DND-41 (cell line): ENCODE measurements at regions not wholly inside any gene's neighbourhood (a gene's known extent, or its start where the extent isn't known, plus 50 kb on each side); places are given as distances from the start of the nearest gene placed in this dataset.

Source experiments
- ATAC-seq: fragments of 200-7000 bp; cut with Tn5 transposase; 3 replicates; pipeline ENCODE4 v1.9.1; 2021; ENCODE audit warnings: low read depth; ENCODE audit not compliant: insufficient read depth
- DNase-seq: peaks from one replicate; pipeline ENCODE4 v3.0.0-alpha.2; 2020
- H2AFZ ChIP-seq: 2 replicates; pipeline ENCODE4 v1.6.0; 2012; ENCODE audit warnings: low read depth, low read length
- H3K27ac ChIP-seq: 2 replicates; pipeline ENCODE4 v1.5.1; 2012; ENCODE audit warnings: low read length, inconsistent platforms
- H3K27me3 ChIP-seq: fragments of 200-600 bp; sonication (generic); 2 replicates; pipeline ENCODE4 v1.6.0; 2012; ENCODE audit warnings: low read length, mild to moderate bottlenecking, inconsistent platforms; ENCODE audit not compliant: insufficient read depth, poor library complexity
- H3K36me3 ChIP-seq: 2 replicates; pipeline ENCODE4 v1.5.1; 2012; ENCODE audit warnings: low read length, inconsistent platforms; ENCODE audit not compliant: insufficient read depth
- H3K4me1 ChIP-seq: 2 replicates; pipeline ENCODE4 v1.5.1; 2012; ENCODE audit warnings: mild to moderate bottlenecking, low read length; ENCODE audit not compliant: insufficient read depth
- H3K4me2 ChIP-seq: 2 replicates; pipeline ENCODE4 v1.6.0; 2012; ENCODE audit warnings: mild to moderate bottlenecking, moderate library complexity, low read length, inconsistent platforms; ENCODE audit not compliant: insufficient read depth
- H3K4me3 ChIP-seq, 2 experiments: fragments of 200-600 bp in 1 of 2; shearing (Covaris generic) in 1 of 2; 2 replicates each; pipeline ENCODE4 v1.5.1; 2012 to 2016; ENCODE audit warnings: inconsistent platforms in 2 of 2, low read length in 2 of 2, mild to moderate bottlenecking in 2 of 2, low read depth in 1 of 2, moderate library complexity in 1 of 2
- H3K79me2 ChIP-seq: 2 replicates; pipeline ENCODE4 v1.6.0; 2012; ENCODE audit warnings: low read length, inconsistent platforms; ENCODE audit not compliant: insufficient read depth
- H3K9ac ChIP-seq: 2 replicates; pipeline ENCODE4 v1.6.0; 2012; ENCODE audit warnings: low read depth, mild to moderate bottlenecking, inconsistent platforms, low read length, moderate library complexity
- H3K9me3 ChIP-seq: 2 replicates; pipeline ENCODE4 v1.5.1; 2012; ENCODE audit warnings: low read length, moderate library complexity, mild to moderate bottlenecking, inconsistent platforms; ENCODE audit not compliant: insufficient read depth, severe bottlenecking
- H4K20me1 ChIP-seq: 2 replicates; pipeline ENCODE4 v1.6.0; 2012; ENCODE audit warnings: low read length; ENCODE audit not compliant: insufficient read depth
- CTCF ChIP-seq: IDR thresholded peaks from 2 replicates; pipeline ENCODE4 v1.5.1; 2012; ENCODE audit warnings: borderline replicate concordance, low read length, moderate library complexity, mild to moderate bottlenecking; ENCODE audit not compliant: poor library complexity, severe bottlenecking; ENCODE audit errors: extremely low read depth
- EZH2 ChIP-seq: IDR thresholded peaks from 3 replicates; pipeline ENCODE4 v1.6.1; 2012; ENCODE audit warnings: borderline replicate concordance, low read depth, mild to moderate bottlenecking, moderate library complexity, low read length, inconsistent platforms; ENCODE audit not compliant: severe bottlenecking

DNA sequence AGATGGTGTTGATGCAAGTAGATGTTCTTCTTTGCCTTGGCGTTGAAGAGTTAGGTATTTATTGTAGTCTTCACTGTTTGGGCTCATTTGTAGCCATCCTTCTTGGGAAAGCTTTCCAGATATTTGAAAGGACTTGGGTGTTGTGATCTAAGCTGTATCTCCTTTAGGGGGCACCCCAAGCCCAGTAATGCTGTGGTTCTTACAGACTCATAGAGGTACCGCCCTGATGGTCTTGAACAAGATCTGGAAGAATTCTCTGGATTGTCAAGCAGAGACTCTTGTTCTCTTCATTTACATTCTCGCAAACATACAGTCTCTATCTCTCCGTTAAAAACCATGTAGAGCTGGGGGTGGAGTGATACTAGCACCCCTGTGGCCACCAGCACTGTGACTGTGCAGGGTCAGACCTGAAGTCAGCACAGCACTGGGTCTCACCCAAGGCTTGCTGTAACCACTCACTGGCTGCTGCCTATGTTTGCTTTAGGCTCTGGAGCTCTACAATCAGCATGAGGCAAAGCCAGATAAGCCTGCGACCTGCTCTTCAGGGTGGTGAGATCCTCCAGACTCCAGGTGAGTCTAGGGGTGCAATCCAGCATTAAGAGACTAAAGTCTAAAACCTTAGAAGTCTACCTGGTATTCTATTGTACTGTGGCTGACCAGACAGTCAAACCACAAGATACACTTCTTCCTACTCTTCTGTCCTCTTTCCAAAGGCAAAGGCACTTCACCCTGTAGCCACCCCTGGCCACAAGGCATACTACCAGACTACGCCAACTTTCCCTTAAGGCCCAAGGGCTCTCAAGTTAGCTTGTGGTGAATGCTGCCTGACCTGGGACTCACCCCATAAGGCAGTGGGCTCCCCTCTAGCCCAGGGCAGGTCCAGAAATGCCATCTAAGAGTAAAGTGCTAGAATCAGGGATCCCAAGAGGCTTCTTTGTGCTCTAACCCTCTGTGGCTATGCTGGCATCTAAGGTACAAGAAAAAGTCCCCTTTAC, 209.7 kb upstream of the TMEM196 start:
- Histone ChIP-seq H2AFZ (no peak overlapping the region), H3K27me3 (no peaks in the 10 kb centered on the region)

GRCh38 chr7:19973581-19973980, 200.2 kb upstream of the TMEM196 start:
- no peak overlapping the region for H3K4me3 ChIP-seq
- no peaks in the 10 kb centered on the region for H3K27me3 ChIP-seq
- no peak overlapping the region for H2AFZ ChIP-seq
- ATAC-seq (no peak), DNase-seq (no peak)
- no peaks in the 10 kb centered on the region for H3K79me2 ChIP-seq
- H3K9ac ChIP-seq, result no peak overlapping the region
- no peaks in the 10 kb centered on the region for H3K4me1 ChIP-seq
- H3K9me3 ChIP-seq, result no peaks in the 10 kb centered on the region
- TF ChIP-seq EZH2 (no peak), CTCF (no peak)
- H3K36me3 ChIP-seq, result no peaks in the 10 kb centered on the region
- H3K4me2 ChIP-seq, result no peak overlapping the region
- H3K27ac ChIP-seq, result no peak overlapping the region
- no peaks in the 10 kb centered on the region for H4K20me1 ChIP-seq

More for the DNA sequence above, 209.7 kb upstream of the TMEM196 start:
- peak; percentile 6 for DNase-seq
- Histone ChIP-seq H3K79me2 (no peaks in the 10 kb centered on the region), H3K4me2 (no peak overlapping the region), H3K27ac (no peak overlapping the region), H3K9ac (no peak overlapping the region), H3K9me3 (no peaks in the 10 kb centered on the region), H3K4me3 (no peak overlapping the region), H3K4me1 (no peaks in the 10 kb centered on the region), H4K20me1 (no peaks in the 10 kb centered on the region), H3K36me3 (no peaks in the 10 kb centered on the region)
- ATAC-seq, result no peak
- TF ChIP-seq CTCF, result no peak
- no peak for TF ChIP-seq EZH2

- H3K4me3 ChIP-seq, result no peak overlapping the region
- no peak for ATAC-seq
- H3K4me1 ChIP-seq, result no peaks in the 10 kb centered on the region
- TF ChIP-seq CTCF (no peak), EZH2 (no peak)
- H3K27ac ChIP-seq, result no peak overlapping the region
- no peak overlapping the region for H3K9ac ChIP-seq
- H2AFZ ChIP-seq, result no peak overlapping the region
- DNase-seq, result no peak
- no peaks in the 10 kb centered on the region for H3K27me3 ChIP-seq
- H3K36me3 ChIP-seq, result no peaks in the 10 kb centered on the region
- H3K9me3 ChIP-seq, result no peaks in the 10 kb centered on the region
- H4K20me1 ChIP-seq, result no peaks in the 10 kb centered on the region
- H3K4me2 ChIP-seq, result no peak overlapping the region
- H3K79me2 ChIP-seq, result no peaks in the 10 kb centered on the region
These were observed 199.5 kb upstream of the TMEM196 start for GRCh38 chr7:19972876-19973275.

GRCh38 chr7:19971956-19972355, 198.5 kb upstream of the TMEM196 start:
- H4K20me1 ChIP-seq, result no peaks in the 10 kb centered on the region
- H3K9ac ChIP-seq, result no peak overlapping the region
- no peaks in the 10 kb centered on the region for H3K4me1 ChIP-seq
- H3K4me2 ChIP-seq, result no peak overlapping the region
- H3K79me2 ChIP-seq, result no peaks in the 10 kb centered on the region
- ATAC-seq, result no peak
- H3K4me3 ChIP-seq, result no peak overlapping the region
- no peak overlapping the region for H3K27ac ChIP-seq
- H2AFZ ChIP-seq, result no peak overlapping the region
- no peak for DNase-seq
- no peaks in the 10 kb centered on the region for H3K36me3 ChIP-seq
- H3K27me3 ChIP-seq, result no peaks in the 10 kb centered on the region
- TF ChIP-seq CTCF (no peak), EZH2 (no peak)
- H3K9me3 ChIP-seq, result no peaks in the 10 kb centered on the region
